Gastroesophageal sphincter (tissue), 3 donors: ENCODE measurements at regions not wholly inside any gene's neighbourhood (a gene's known extent, or its start where the extent isn't known, plus 50 kb on each side); places are given as distances from the start of the nearest gene placed in this dataset.

Experiments
- CTCF ChIP-seq, 4 experiments: fragments of 200-600 bp in 2 of 4; fragments of 450-650 bp in 2 of 4; sonication (generic) in 1 of 4; IDR thresholded peaks; one replicate each; pipeline ENCODE4 v1.5.1; 2017 to 2019; ENCODE audit warnings: antibody characterized with exemption in 4 of 4, mild to moderate bottlenecking in 2 of 4, moderate library complexity in 2 of 4
- EP300 ChIP-seq: sonication (generic); formaldehyde crosslinking; IDR thresholded peaks from one replicate; pipeline ENCODE4 v1.6.1; 2017; ENCODE audit warnings: antibody characterized with exemption, mild to moderate bottlenecking
- POLR2A ChIP-seq, 2 donors: fragments of 450-650 bp; IDR thresholded peaks; one replicate each; pipeline ENCODE4 v1.6.1; 2017; ENCODE audit warnings: antibody characterized with exemption in 2 of 2, mild to moderate bottlenecking in 2 of 2, moderate library complexity in 1 of 2
- POLR2AphosphoS5 ChIP-seq: sonication (generic); formaldehyde crosslinking; IDR thresholded peaks from one replicate; pipeline ENCODE4 v1.6.1; 2017; ENCODE audit warnings: antibody characterized with exemption

GRCh38 chr5:2537378-2538145, 213.9 kb downstream of the IRX2 start:
- TF ChIP-seq POLR2A (IDR thresholded peaks at IDR 0.05), result no peak
- no peak for TF ChIP-seq CTCF (IDR thresholded peaks at IDR 0.05)
- TF ChIP-seq POLR2AphosphoS5, result no peak
- TF ChIP-seq EP300, result no peak
